ENCODE measurements at regions not wholly inside any gene's neighbourhood (a gene's known extent, or its start where the extent isn't known, plus 50 kb on each side); places are given as distances from the start of the nearest gene placed in this dataset.
"Not testable (repeated sequence)": the region's sequence is repeated elsewhere in the genome, so short reads cannot be mapped to it uniquely, and the experiment has no call there.

- Histone ChIP-seq H3K4me3 (ENCODE audit: low read depth, low read length, poor library complexity, severe bottlenecking) (no peak overlapping the region), H3K9me2 (ENCODE audit: insufficient read depth, low read length) (0 out of 2 replicates have a peak, but pooled peaks cover 5% of the 10 kb centered on the region), H3K9me3 (ENCODE audit: low read length) (peaks cover 24% of the 10 kb centered on the region; the same call in 1 of the 2 replicates), H3K27ac (ENCODE audit: low read depth, low read length, poor library complexity, severe bottlenecking) (no peak overlapping the region), H3K79me2 (ENCODE audit: insufficient read depth, low read depth, low read length) (no peaks in the 10 kb centered on the region), H4K20me1 (ENCODE audit: insufficient read depth, low read length) (no peaks in the 10 kb centered on the region), H3K36me3 (ENCODE audit: insufficient read depth, low read length) (no peaks in the 10 kb centered on the region), H2AFZ (ENCODE audit: low read length) (no peak overlapping the region), H3K4me2 (ENCODE audit: low read length) (no peak overlapping the region), H3K4me1 (ENCODE audit: insufficient read depth, low read length, poor library complexity, severe bottlenecking) (no peaks in the 10 kb centered on the region)
- intact Hi-C loops (cut with micrococcal nuclease; ENCODE audit: unreplicated experiment): no loop called here
- no peak for DNase-seq (ENCODE audit: low spot score)
- TF ChIP-seq, protein P1, sequence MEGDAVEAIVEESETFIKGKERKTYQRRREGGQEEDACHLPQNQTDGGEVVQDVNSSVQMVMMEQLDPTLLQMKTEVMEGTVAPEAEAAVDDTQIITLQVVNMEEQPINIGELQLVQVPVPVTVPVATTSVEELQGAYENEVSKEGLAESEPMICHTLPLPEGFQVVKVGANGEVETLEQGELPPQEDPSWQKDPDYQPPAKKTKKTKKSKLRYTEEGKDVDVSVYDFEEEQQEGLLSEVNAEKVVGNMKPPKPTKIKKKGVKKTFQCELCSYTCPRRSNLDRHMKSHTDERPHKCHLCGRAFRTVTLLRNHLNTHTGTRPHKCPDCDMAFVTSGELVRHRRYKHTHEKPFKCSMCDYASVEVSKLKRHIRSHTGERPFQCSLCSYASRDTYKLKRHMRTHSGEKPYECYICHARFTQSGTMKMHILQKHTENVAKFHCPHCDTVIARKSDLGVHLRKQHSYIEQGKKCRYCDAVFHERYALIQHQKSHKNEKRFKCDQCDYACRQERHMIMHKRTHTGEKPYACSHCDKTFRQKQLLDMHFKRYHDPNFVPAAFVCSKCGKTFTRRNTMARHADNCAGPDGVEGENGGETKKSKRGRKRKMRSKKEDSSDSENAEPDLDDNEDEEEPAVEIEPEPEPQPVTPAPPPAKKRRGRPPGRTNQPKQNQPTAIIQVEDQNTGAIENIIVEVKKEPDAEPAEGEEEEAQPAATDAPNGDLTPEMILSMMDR (conservative IDR thresholded peaks at IDR 0.05; ENCODE audit: low read length): no peak
- TF ChIP-seq EZH2phosphoT487 (IDR thresholded peaks at IDR 0.05; ENCODE audit: borderline replicate concordance, low read depth, low read length): no peak
- ChIA-PET CTCF (ENCODE audit: unreplicated experiment) (no interaction called here), POLR2A (no interaction called here)
- no TSS peak for BruUV-seq (replicated peaks)
Measured at GRCh38 chr2:185014076-185014475, 415.7 kb downstream of the ZNF804A start.

DNA sequence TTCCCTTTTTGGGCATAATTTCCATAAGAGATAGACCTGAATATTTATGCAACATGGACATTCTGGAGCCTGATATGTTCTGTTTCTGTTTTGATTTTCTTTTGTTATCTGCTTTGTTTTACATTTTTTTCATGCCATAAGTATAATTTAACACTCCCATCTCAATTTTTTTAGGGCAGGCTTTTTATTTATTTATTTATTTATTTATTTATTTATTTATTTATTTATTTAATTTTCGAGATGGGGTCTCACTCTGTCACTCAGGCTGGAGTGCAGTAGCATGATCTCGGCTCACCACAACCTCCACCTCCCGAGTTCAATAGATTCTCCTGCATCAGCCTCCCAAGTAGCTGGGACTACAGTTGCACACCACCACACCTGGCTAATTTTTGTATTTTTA, 427.6 kb downstream of the ZNF804A start:
- intact Hi-C loops (cut with micrococcal nuclease; ENCODE audit: unreplicated experiment); H3K27ac ChIP-seq (ENCODE audit: low read depth, low read length, poor library complexity, severe bottlenecking): not testable (repeated sequence)

DNA sequence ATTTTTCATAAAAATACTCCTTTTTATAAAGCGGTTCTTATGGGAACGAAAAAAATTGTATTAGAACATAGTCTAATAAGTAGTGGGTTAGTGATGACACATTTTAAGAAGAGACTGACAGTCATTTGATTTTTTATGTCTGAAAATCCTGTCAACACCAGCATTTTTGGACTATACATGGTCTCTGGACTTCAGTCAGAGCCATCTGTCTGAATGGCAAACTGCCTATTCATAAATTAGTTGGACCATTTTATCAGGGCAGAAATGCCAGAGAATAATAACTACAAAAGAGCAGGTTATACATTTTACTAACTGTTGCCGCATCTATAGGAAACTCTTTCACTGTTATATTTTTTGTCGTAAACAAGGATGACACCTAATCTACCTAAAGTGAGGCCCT, 437.6 kb downstream of the ZNF804A start:
- DNase-seq (ENCODE audit: low spot score): no peak
- no peaks in the 10 kb centered on the region for H3K4me1 ChIP-seq (ENCODE audit: insufficient read depth, low read length, poor library complexity, severe bottlenecking)
- no peaks in the 10 kb centered on the region for H3K9me2 ChIP-seq (ENCODE audit: insufficient read depth, low read length)
- H3K36me3 ChIP-seq (ENCODE audit: insufficient read depth, low read length): no peaks in the 10 kb centered on the region
- H3K4me2 ChIP-seq (ENCODE audit: low read length): no peak overlapping the region
- no peak overlapping the region for H3K4me3 ChIP-seq (ENCODE audit: low read depth, low read length, poor library complexity, severe bottlenecking)
- intact Hi-C loops (cut with micrococcal nuclease; ENCODE audit: unreplicated experiment): no loop called here
- no peaks in the 10 kb centered on the region for H3K79me2 ChIP-seq (ENCODE audit: insufficient read depth, low read depth, low read length)
- no peaks in the 10 kb centered on the region for H3K9me3 ChIP-seq (ENCODE audit: low read length)
- H2AFZ ChIP-seq (ENCODE audit: low read length): no peak overlapping the region
- H4K20me1 ChIP-seq (ENCODE audit: insufficient read depth, low read length): no peaks in the 10 kb centered on the region
- ChIA-PET CTCF (ENCODE audit: unreplicated experiment) (no interaction called here), POLR2A (no interaction called here)
- H3K27ac ChIP-seq (ENCODE audit: low read depth, low read length, poor library complexity, severe bottlenecking): no peak overlapping the region
- TF ChIP-seq, protein P1 (conservative IDR thresholded peaks at IDR 0.05; ENCODE audit: low read length): no peak
- TF ChIP-seq EZH2phosphoT487 (IDR thresholded peaks at IDR 0.05; ENCODE audit: borderline replicate concordance, low read depth, low read length): no peak
- BruUV-seq (replicated peaks): no TSS peak

More for the DNA sequence above, 427.6 kb downstream of the ZNF804A start:
- H3K9me2 ChIP-seq (ENCODE audit: insufficient read depth, low read length); H3K79me2 ChIP-seq (ENCODE audit: insufficient read depth, low read depth, low read length); CTCF ChIA-PET (ENCODE audit: unreplicated experiment); H3K9me3 ChIP-seq (ENCODE audit: low read length); H4K20me1 ChIP-seq (ENCODE audit: insufficient read depth, low read length); H2AFZ ChIP-seq (ENCODE audit: low read length); BruUV-seq (replicated peaks); H3K4me1 ChIP-seq (ENCODE audit: insufficient read depth, low read length, poor library complexity, severe bottlenecking); H3K36me3 ChIP-seq (ENCODE audit: insufficient read depth, low read length); H3K4me2 ChIP-seq (ENCODE audit: low read length); DNase-seq (ENCODE audit: low spot score); H3K4me3 ChIP-seq (ENCODE audit: low read depth, low read length, poor library complexity, severe bottlenecking): not testable (repeated sequence)
- POLR2A ChIA-PET: interaction anchor here (0.6 kb wide), 1 partner anchor 968 kb away, joined by 4 read pairs; no protein-coding TSS in a partner anchor
